SK-MEL-5 (cell line): ENCODE measurements at regions not wholly inside any gene's neighbourhood (a gene's known extent, or its start where the extent isn't known, plus 50 kb on each side); places are given as distances from the start of the nearest gene placed in this dataset.
A peak's percentile ranks its signal among the peaks of the same experiment; 100 is the strongest.

Experiments
- DNase-seq: peaks from one replicate; pipeline ENCODE4 v3.0.0-alpha.2; 2016; ENCODE audit warnings: low read depth, low spot score
- in situ Hi-C: cut with HindIII; loops from 2 replicates; pipeline ENCODE4 v1.10.0; 2016; ENCODE audit warnings: low sequenced_read_pairs, high pct_unique_total_duplicates, low pct_unique_long_range_greater_than_20kb

GRCh38 chr3:94307588-94307987 is 244.7 kb downstream of the NSUN3 start:
- in situ Hi-C loops: no loop called here
- DNase-seq: no peak

- DNase-seq: no peak
- in situ Hi-C loops: no loop called here
These were observed 245.9 kb downstream of the NSUN3 start for GRCh38 chr3:94308767-94309166.

GRCh38 chr3:94310341-94311135 is 247.7 kb downstream of the NSUN3 start:
- DNase-seq: no peak
- in situ Hi-C loops: no loop called here

- in situ Hi-C loops: no loop called here
These were observed 248.8 kb downstream of the NSUN3 start for GRCh38 chr3:94311651-94312050.

GRCh38 chr3:94314218-94314883 is 251.5 kb downstream of the NSUN3 start:
- in situ Hi-C loops: no loop called here
- no peak for DNase-seq

More at GRCh38 chr3:94311651-94312050, 248.8 kb downstream of the NSUN3 start:
- peak; percentile 56 for DNase-seq

GRCh38 chr3:94317017-94317416 is 254.2 kb downstream of the NSUN3 start:
- in situ Hi-C loops: no loop called here
- peak; percentile 92 for DNase-seq

- no peak for DNase-seq
- in situ Hi-C loops: no loop called here
These were observed 260.7 kb downstream of the NSUN3 start for GRCh38 chr3:94323596-94323995.

GRCh38 chr3:94331831-94332230 is 269.0 kb downstream of the NSUN3 start:
- in situ Hi-C loops: no loop called here
- no peak for DNase-seq

- peak; percentile 76 for DNase-seq
- in situ Hi-C loops: no loop called here
These were observed 273.3 kb downstream of the NSUN3 start for GRCh38 chr3:94336046-94336753.

GRCh38 chr3:94345101-94345500 is 282.2 kb downstream of the NSUN3 start:
- DNase-seq: no peak
- in situ Hi-C loops: no loop called here

- no peak for DNase-seq
- in situ Hi-C loops: no loop called here
These were observed 286.5 kb downstream of the NSUN3 start for GRCh38 chr3:94349310-94349878.

GRCh38 chr3:94356581-94356980 is 293.7 kb downstream of the NSUN3 start:
- DNase-seq: no peak
- in situ Hi-C loops: no loop called here

GRCh38 chr3:94359996-94360395 is 297.1 kb downstream of the NSUN3 start:
- in situ Hi-C loops: no loop called here
- no peak for DNase-seq

GRCh38 chr3:94360987-94361386 is 298.1 kb downstream of the NSUN3 start:
- no peak for DNase-seq
- in situ Hi-C loops: no loop called here

GRCh38 chr3:94362393-94362792 is 299.5 kb downstream of the NSUN3 start:
- DNase-seq: no peak
- in situ Hi-C loops: no loop called here

- DNase-seq: no peak
- in situ Hi-C loops: no loop called here
These were observed 302.1 kb downstream of the NSUN3 start for GRCh38 chr3:94365006-94365405.

GRCh38 chr3:94372026-94372425 is 309.2 kb downstream of the NSUN3 start:
- no peak for DNase-seq
- in situ Hi-C loops: no loop called here

GRCh38 chr3:94373456-94373855 is 310.6 kb downstream of the NSUN3 start:
- DNase-seq: no peak
- in situ Hi-C loops: no loop called here
